OCI-LY7 (cell line): ENCODE measurements at regions not wholly inside any gene's neighbourhood (a gene's known extent, or its start where the extent isn't known, plus 50 kb on each side); places are given as distances from the start of the nearest gene placed in this dataset.

ENCODE experiments used
- BruUV-seq: library from RNA; stranded (reverse); fragments of 400-500 nt; replicated peaks from 2 replicates; lab custom pipeline; 2021; lab: Mats Ljungman, UMichigan
- CTCF ChIA-PET: fragments of 300-600 bp; sonication (Branson Sonifier 250); formaldehyde crosslinking; loops from one replicate; lab custom pipeline; 2022; ENCODE audit warnings: antibody characterized with exemption; ENCODE audit not compliant: unreplicated experiment; lab: Charles Lee
- POLR2A ChIA-PET: fragments of 300-600 bp; sonication (Branson Sonifier 250); formaldehyde crosslinking; loops from one replicate; lab custom pipeline; 2022; ENCODE audit warnings: antibody characterized with exemption; lab: Charles Lee
- DNase-seq: peaks from one replicate; pipeline ENCODE4 v3.0.0-alpha.2; 2015; ENCODE audit warnings: low spot score
- H2AFZ ChIP-seq: fragments of 200-600 bp; sonication (generic), shearing (Covaris generic); 2 replicates; pipeline ENCODE4 v1.6.1; 2014; ENCODE audit warnings: mild to moderate bottlenecking, antibody characterized with exemption, low read length, moderate library complexity
- H3K27ac ChIP-seq: fragments of 200-600 bp; sonication (generic); 2 replicates; pipeline ENCODE4 v1.5.1; 2014; ENCODE audit warnings: mixed run types, low read depth, mild to moderate bottlenecking, moderate library complexity, low read length, inconsistent platforms; ENCODE audit not compliant: poor library complexity, severe bottlenecking
- H3K36me3 ChIP-seq: fragments of 200-600 bp; sonication (generic); 2 replicates; pipeline ENCODE4 v1.6.1; 2014; ENCODE audit warnings: mild to moderate bottlenecking, antibody characterized with exemption, low read length, moderate library complexity, mixed read lengths; ENCODE audit not compliant: insufficient read depth
- H3K4me1 ChIP-seq: fragments of 200-600 bp; sonication (generic); 2 replicates; pipeline ENCODE4 v1.5.1; 2014; ENCODE audit warnings: mild to moderate bottlenecking, low read length; ENCODE audit not compliant: insufficient read depth, poor library complexity, severe bottlenecking
- H3K4me2 ChIP-seq: fragments of 200-600 bp; sonication (generic); 2 replicates; pipeline ENCODE4 v1.6.1; 2014; ENCODE audit warnings: mild to moderate bottlenecking, low read length
- H3K4me3 ChIP-seq: fragments of 200-600 bp; sonication (generic); 2 replicates; pipeline ENCODE4 v1.5.1; 2014; ENCODE audit warnings: mild to moderate bottlenecking, low read depth, low read length; ENCODE audit not compliant: poor library complexity, severe bottlenecking
- H3K79me2 ChIP-seq: fragments of 200-600 bp; sonication (generic); 2 replicates; pipeline ENCODE4 v1.6.1; 2016; ENCODE audit warnings: low read depth, mild to moderate bottlenecking, low read length, moderate library complexity, mixed read lengths; ENCODE audit not compliant: insufficient read depth
- H3K9me2 ChIP-seq: fragments of 200-600 bp; sonication (generic); 2 replicates; pipeline ENCODE4 v1.6.1; 2016; ENCODE audit warnings: mild to moderate bottlenecking, low read length, mixed read lengths; ENCODE audit not compliant: insufficient read depth
- H3K9me3 ChIP-seq: fragments of 200-600 bp; sonication (generic); 2 replicates; pipeline ENCODE4 v1.6.1; 2014; ENCODE audit warnings: mild to moderate bottlenecking, mixed run types, low read length, mixed read lengths
- H4K20me1 ChIP-seq: fragments of 200-600 bp; sonication (generic); 2 replicates; pipeline ENCODE4 v1.6.1; 2014; ENCODE audit warnings: mild to moderate bottlenecking, antibody characterized with exemption, low read length, moderate library complexity, mixed read lengths; ENCODE audit not compliant: insufficient read depth
- CTCF ChIP-seq: fragments of 200-600 bp; sonication (generic); conservative IDR thresholded peaks from 2 replicates; pipeline ENCODE4 v1.5.1; 2014; ENCODE audit warnings: mild to moderate bottlenecking, antibody characterized with exemption, low read length, moderate library complexity, mixed read lengths
- EZH2phosphoT487 ChIP-seq: fragments of 200-600 bp; sonication (generic); IDR thresholded peaks from 2 replicates; pipeline ENCODE4 v1.6.1; 2018; ENCODE audit warnings: low read depth, borderline replicate concordance, mild to moderate bottlenecking, mixed run types, antibody characterized with exemption, low read length, moderate library complexity, mixed read lengths
- intact Hi-C: fragments of 100-400 bp; cut with micrococcal nuclease; formaldehyde crosslinking; loops from one replicate; pipeline ENCODE4 v1.10.0; 2022; ENCODE audit not compliant: unreplicated experiment

DNA sequence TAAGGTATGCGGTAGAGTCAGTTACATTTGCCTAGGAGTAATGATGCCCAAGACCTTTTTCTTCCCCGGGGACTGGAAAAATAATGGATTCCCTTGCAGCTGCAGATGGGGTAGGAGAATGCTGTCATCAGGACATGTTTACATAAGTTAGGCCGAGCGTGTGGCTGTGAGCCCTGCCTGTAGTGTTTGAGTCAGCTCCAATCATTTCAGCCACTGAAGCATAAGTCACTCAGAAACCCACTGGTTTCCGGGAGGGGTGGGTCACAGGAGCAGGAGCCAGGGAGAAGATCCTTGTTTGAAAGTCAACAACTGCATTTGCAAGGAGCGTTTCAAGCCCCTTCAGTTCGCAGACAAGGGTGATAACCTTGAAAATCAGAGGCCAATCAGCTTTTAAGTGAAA is 562.3 kb downstream of the MCTP2 start:
- Histone ChIP-seq H3K27ac (no peak overlapping the region), H2AFZ (no peak overlapping the region), H3K9me2 (no peaks in the 10 kb centered on the region), H3K4me3 (no peak overlapping the region), H3K79me2 (no peaks in the 10 kb centered on the region), H4K20me1 (no peaks in the 10 kb centered on the region), H3K4me2 (no peak overlapping the region), H3K9me3 (no peaks in the 10 kb centered on the region), H3K36me3 (no peaks in the 10 kb centered on the region), H3K4me1 (no peaks in the 10 kb centered on the region)
- ChIA-PET CTCF (no interaction called here), POLR2A (no interaction called here)
- TF ChIP-seq EZH2phosphoT487, result no peak
- no peak for TF ChIP-seq CTCF
- BruUV-seq, result no TSS peak
- intact Hi-C loops, result no loop called here
- DNase-seq, result no peak

DNA sequence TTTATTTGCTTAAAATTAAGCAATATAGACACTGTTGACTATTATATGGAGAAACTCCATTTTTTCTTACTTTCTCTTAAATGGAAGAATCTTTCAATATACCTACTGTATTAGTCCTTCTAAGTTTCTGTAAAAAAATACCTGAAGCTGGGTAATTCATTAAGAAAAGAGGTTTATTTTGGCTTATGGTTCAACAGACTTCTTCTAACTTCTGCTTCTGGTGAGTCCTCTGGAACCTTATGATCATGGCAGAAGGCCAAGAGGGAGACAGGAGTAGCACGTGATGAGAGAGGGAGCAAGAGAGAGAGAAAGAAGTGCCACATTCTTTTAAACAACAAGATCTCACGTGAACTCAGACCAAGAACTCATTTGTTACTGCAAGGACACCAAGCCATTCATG is 573.3 kb downstream of the MCTP2 start:
- no peaks in the 10 kb centered on the region for H3K36me3 ChIP-seq
- H3K79me2 ChIP-seq, result no peaks in the 10 kb centered on the region
- H2AFZ ChIP-seq, result no peak overlapping the region
- H3K4me1 ChIP-seq, result no peaks in the 10 kb centered on the region
- CTCF ChIA-PET, result no interaction called here
- no peak overlapping the region for H3K27ac ChIP-seq
- POLR2A ChIA-PET, result no interaction called here
- H3K9me3 ChIP-seq, result no peaks in the 10 kb centered on the region
- DNase-seq, result no peak
- no TSS peak for BruUV-seq
- no peaks in the 10 kb centered on the region for H3K9me2 ChIP-seq
- no peak overlapping the region for H3K4me3 ChIP-seq
- no peak overlapping the region for H3K4me2 ChIP-seq
- intact Hi-C loops, result no loop called here
- no peaks in the 10 kb centered on the region for H4K20me1 ChIP-seq
- TF ChIP-seq CTCF, result no peak
- TF ChIP-seq EZH2phosphoT487, result no peak

- no peaks in the 10 kb centered on the region for H3K9me3 ChIP-seq
- intact Hi-C loops, result no loop called here
- TF ChIP-seq EZH2phosphoT487 (no peak), CTCF (no peak)
These were observed 583.9 kb downstream of the MCTP2 start for GRCh38 chr15:94815110-94815731.

More at GRCh38 chr15:94815110-94815731, 583.9 kb downstream of the MCTP2 start:
- Histone ChIP-seq H2AFZ (no peak overlapping the region), H3K27ac (no peak overlapping the region), H3K4me2 (no peak overlapping the region), H3K4me1 (no peaks in the 10 kb centered on the region), H3K36me3 (no peaks in the 10 kb centered on the region), H3K9me2 (no peaks in the 10 kb centered on the region), H3K79me2 (no peaks in the 10 kb centered on the region), H4K20me1 (no peaks in the 10 kb centered on the region), H3K4me3 (no peak overlapping the region)
- DNase-seq, result no peak
- POLR2A ChIA-PET, result no interaction called here
- BruUV-seq, result no TSS peak
- CTCF ChIA-PET, result no interaction called here
